ENCODE measurements at regions not wholly inside any gene's neighbourhood (a gene's known extent, or its start where the extent isn't known, plus 50 kb on each side); places are given as distances from the start of the nearest gene placed in this dataset.

DNA sequence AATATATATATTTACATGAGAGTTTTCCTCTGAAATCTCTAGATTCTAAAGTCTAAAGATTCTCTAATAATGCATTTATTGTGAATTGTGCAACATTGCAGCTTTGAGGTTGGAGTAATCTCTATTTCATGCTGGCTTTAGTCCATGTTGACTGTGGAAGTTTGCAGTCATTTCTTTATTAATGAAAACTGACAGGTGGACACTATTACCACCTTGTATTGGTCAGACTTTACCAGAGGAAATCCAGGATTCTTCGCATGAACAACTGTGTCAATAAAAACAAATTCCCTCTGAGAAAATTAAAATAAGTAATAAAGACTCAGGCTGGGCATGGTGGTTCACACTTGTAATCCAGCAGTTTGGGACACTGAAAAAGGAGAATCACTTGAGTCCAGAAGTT, 274.1 kb downstream of the SHQ1 start:
- H3T11ph ChIP-seq (ENCODE audit: low read length) = no peak overlapping the region
- no peaks in the 10 kb centered on the region for H3K23me2 ChIP-seq (ENCODE audit: insufficient read length, low read depth, low read length, poor library complexity, severe bottlenecking)
- H2AK5ac ChIP-seq (ENCODE audit: insufficient read length, low read length) = no peak overlapping the region
- H3K23ac ChIP-seq (ENCODE audit: insufficient read length, low read depth, low read length) = no peak overlapping the region
- H3K18ac ChIP-seq (ENCODE audit: insufficient read length, low read depth, low read length) = no peak overlapping the region
- no peak overlapping the region for H3K9ac ChIP-seq (ENCODE audit: extremely low read depth, insufficient read length, low read length)
- Mint-ChIP-seq H3K4me1 (peaks cover 0 to 4% of the 10 kb centered on the region in 2 experiments), H3K36me3 (ENCODE audit: insufficient read depth in 1 of 3, low read depth in 3 of 3) (no peaks in the 10 kb centered on the region), H3K27ac (no peak overlapping the region), H3K9me3 (no peaks in the 10 kb centered on the region), H3K27me3 (ENCODE audit: low read depth) (no peaks in the 10 kb centered on the region; the same call in 1 of the 2 replicates), H3K4me3 (no peak overlapping the region)
- no peaks in the 10 kb centered on the region for H3K79me2 ChIP-seq (ENCODE audit: insufficient read depth, low read length)
- no peak overlapping the region for H2BK20ac ChIP-seq (ENCODE audit: low read depth, low read length, poor library complexity, severe bottlenecking)
- H2AFZ ChIP-seq (ENCODE audit: low read length) = no peak overlapping the region
- no peak overlapping the region for H3K14ac ChIP-seq (ENCODE audit: insufficient read depth, low read length)
- H3K27ac ChIP-seq (ENCODE audit: insufficient read length, low read depth, low read length) = no peak overlapping the region
- no peak overlapping the region for H4K91ac ChIP-seq (ENCODE audit: insufficient read length, low read depth, low read length)
- no peak overlapping the region for H3K4ac ChIP-seq (ENCODE audit: low read depth, low read length)
- no peaks in the 10 kb centered on the region for H3K79me1 ChIP-seq (ENCODE audit: insufficient read depth, low read depth, low read length, poor library complexity, severe bottlenecking)
- H3K9me3 ChIP-seq (ENCODE audit: control insufficient read depth, low read depth, low read length) = no peaks in the 10 kb centered on the region
- no peak overlapping the region for H4K5ac ChIP-seq (ENCODE audit: insufficient read length, low read depth, low read length)
- no peak overlapping the region for H2BK5ac ChIP-seq (ENCODE audit: insufficient read length, low read length)
- no peaks in the 10 kb centered on the region for H3K27me3 ChIP-seq (ENCODE audit: insufficient read depth, low read length)
- H4K8ac ChIP-seq (replicated peaks; ENCODE audit: insufficient read length, low read depth, low read length) = no peak overlapping the region
- no peaks in the 10 kb centered on the region for H4K20me1 ChIP-seq (ENCODE audit: control insufficient read depth, insufficient read depth, insufficient read length)
- DNase-seq = no peak
- no peak overlapping the region for H2BK120ac ChIP-seq (ENCODE audit: low read depth, low read length, poor library complexity, severe bottlenecking)
- H3K4me2 ChIP-seq (ENCODE audit: insufficient read depth, insufficient read length, low read length) = no peak overlapping the region
- no peak for TF ChIP-seq CTCF (conservative IDR thresholded peaks at IDR 0.05)
- no peak overlapping the region for H2BK12ac ChIP-seq (ENCODE audit: insufficient read length, low read depth, low read length)
- H3K4me1 ChIP-seq (ENCODE audit: insufficient read depth, low read length) = peaks cover 5% of the 10 kb centered on the region
- H3K56ac ChIP-seq (ENCODE audit: insufficient read length, low read depth, low read length) = no peak overlapping the region
- no peak overlapping the region for H2BK15ac ChIP-seq (ENCODE audit: low read depth, low read length)
- WGBS (ENCODE audit: extremely low coverage, insufficient read length, low lambda C conversion rate) = no CpG with 5 or more reads among the region's 1 CpG

All from H9 (cell line).